NAMALWA (cell line): ENCODE measurements at regions not wholly inside any gene's neighbourhood (a gene's known extent, or its start where the extent isn't known, plus 50 kb on each side); places are given as distances from the start of the nearest gene placed in this dataset.

Experiments
- DNase-seq: peaks from one replicate; pipeline ENCODE4 v3.0.0-alpha.2; 2015; ENCODE audit warnings: low spot score

- no peak for DNase-seq
Measured at GRCh38 chr18:67232406-67232805, 284.1 kb downstream of the DSEL start.

DNA sequence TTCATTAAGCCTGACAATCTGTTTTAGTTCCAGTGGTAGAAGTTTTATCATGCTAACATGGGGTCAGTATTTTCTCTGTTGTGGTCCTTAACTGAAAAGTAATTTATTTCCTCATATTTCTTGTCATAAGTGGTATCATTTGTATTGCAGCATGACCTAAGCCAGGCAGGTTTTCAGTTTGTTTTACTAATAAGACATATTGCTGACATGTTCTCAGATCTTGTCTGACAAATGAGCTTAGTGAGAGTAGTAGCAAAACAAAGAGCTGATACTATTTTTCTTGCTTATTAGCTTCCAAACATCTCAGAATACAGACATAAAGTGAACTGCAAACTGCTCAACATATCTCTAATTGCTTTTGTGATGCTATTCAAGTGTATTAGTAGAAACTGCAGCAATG, 293.6 kb downstream of the DSEL start:
- no peak for DNase-seq

DNA sequence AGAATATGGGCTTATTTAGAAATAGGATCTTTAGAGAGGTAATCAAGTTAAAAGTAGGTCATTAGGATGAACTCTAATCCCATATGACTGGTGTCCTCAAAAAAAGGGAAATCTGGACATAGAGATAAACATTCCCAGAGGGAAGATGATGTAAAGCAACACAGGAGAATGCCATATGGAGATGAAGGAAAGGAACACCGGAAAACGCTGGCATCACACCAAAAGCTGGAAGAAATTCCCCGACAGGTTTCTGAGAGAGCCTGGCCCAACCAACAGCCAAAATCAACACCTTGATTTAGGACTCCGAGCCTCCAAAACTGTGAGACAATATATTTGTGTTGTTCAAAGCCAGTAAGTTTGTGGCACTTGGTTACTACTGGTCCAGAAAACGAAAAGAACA, 296.7 kb downstream of the DSEL start:
- no peak for DNase-seq

DNA sequence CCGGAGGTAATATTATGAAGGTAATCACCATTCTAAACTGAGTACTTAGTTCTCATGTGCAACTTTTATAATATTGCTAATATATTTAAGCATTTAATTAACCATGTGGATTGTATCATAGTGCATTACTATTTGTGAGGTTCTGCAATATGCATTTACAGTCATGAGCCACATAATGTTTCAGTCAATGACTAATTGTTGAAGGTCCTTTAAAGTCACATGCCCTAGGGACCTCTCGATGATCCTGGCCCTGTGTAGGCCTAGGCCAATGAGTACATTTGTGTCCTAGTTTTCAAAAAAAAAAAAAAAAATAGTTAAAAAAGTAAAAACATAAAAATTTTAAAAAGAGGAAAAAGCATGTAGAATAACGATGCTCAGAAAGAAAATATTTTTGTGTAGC, 298.0 kb downstream of the DSEL start:
- DNase-seq: no peak

DNA sequence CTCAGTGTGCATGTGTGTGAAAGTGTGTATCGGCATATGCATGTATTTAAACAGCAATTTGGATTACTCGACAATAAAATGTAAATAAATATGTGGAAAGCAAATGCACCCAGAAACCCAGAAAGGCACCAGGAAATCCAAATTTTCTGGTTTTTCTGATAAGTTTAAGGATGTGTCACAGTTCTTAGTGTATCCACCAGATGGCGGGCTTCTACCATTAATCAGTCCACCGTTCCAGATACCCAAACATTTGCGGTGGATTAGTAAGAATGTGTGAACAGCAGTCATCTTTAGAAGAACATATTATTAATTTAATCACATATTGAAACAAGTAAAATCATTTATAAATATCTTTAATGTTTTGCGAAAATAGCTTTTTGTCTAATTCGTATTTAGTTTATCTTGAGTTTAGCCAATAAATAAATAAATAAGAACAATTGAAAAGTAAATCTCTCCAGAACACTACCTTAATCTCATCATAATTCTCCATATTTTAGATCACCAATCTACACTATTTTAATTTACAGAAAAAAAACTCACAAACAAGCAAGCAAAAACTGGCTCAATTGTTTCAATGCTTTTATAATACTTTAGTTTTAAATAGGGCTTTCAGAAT, 298.9 kb downstream of the DSEL start:
- DNase-seq: peak; percentile 61

- no peak for DNase-seq
Measured at GRCh38 chr18:67216846-67217245, 299.7 kb downstream of the DSEL start.

DNA sequence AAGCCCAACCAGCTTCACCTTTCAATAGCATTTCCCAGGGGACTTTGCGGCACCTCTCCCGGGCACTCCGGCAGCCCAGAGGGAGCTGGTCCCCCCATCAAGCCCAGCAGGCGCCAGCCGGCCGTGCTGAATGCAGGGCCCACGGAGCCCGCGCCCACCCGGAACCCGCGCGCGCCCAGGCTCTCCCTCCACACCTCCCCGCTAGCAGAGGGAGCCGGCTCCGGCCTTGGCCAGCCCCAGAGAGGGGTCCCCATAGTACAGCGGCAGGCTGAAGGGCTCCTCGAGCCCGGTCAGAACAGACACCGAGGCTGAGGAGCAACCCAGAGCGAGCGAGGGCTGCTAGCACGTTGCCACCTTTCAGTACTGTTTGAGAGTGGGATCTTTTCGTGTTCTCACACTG, 300.8 kb downstream of the DSEL start:
- no peak for DNase-seq

DNA sequence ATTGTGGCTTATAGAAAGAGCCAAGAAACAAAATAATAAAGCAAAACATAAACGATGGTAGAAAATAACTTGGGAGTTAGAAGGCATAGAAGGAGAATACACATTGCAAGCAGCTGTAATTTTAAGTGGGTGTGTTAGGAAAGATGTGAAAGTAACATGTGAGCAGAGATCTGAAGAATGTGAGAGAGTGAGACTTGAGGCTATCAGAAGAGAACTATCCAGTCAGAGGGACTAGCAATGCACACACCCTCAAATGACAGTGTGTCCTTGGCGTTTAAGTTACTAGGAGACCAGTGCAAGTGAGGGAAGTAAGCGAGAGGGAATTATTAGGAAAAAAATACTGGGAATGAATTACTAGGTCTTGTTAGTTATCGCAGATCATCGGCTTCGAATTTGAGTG, 304.9 kb downstream of the DSEL start:
- no peak for DNase-seq

DNA sequence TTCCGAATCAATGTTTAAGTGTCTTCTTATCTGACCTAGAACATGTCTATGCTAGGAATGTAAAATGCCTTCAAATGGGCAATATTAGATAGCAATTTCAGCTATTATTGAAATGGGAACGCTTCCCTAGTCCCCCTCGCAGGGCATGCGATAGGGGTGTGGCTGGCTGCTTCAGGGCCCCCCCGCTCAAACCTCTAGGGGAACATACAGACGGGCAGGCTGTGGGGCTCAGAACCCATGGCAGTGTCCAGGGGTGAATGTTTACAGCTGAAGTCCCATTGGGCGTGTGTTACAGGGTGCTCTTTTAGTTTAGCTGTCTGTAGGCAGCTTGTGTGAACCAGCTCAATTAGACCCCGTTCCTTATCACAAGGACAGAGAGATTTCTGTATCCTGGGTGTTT, 315.9 kb downstream of the DSEL start:
- DNase-seq: no peak

DNA sequence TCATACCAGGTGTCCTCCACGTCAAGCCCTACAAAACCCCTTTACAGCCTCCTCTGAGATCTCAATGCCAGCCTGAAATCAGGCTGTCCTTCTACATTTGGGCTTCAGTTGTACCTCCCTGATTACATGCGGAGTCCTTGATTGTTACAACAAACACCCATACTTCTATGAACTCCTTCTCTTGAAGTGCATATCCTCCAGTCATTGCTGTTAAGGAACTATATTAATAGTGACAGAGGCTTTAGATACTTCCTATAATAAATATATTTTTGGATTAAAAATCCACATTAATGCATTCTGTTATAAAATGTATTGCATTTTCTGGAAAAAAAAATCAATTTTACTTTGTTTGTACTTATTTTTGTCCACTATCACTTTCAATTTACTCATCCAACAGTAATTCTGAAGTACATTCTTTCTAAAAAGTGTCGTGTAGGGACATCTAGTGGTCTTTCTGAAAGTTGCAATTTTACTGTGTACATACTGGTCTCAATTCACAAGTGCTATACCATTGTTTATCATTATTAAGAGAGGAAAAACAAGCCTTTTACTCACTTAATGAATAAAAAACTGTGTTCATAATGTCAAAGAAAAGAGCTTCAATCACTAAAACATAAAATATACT, 316.4 kb downstream of the DSEL start:
- DNase-seq: peak; percentile 76

GRCh38 chr18:67194886-67195285, 321.6 kb downstream of the DSEL start:
- no peak for DNase-seq

GRCh38 chr18:67192535-67192934, 324.0 kb downstream of the DSEL start:
- no peak for DNase-seq

DNA sequence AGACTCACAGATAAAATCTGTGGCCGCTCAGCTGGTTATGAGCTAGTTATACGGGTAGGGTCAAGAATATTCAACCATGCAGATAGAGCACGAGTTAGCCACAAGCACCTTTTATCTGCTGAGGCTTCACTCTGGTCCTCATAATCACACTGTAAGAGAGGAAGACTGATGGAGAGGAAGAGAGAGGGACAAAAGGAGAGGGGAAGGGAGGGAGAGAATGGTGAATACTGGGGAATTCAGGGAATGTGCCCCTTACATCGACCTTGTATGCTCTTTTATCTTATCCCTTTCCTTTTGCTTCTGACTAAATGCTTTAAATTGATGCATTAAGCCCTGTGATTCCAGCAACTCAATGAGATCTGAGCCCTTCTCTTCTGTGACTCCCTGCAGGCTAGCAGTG, 333.1 kb downstream of the DSEL start:
- DNase-seq: no peak

GRCh38 chr18:67179726-67180125, 336.8 kb downstream of the DSEL start:
- no peak for DNase-seq

- DNase-seq: no peak
Measured at GRCh38 chr18:67159662-67160061, 356.9 kb downstream of the DSEL start.

GRCh38 chr18:67154979-67155378, 361.5 kb downstream of the DSEL start:
- DNase-seq: no peak

- no peak for DNase-seq
Measured at GRCh38 chr18:67151366-67151765, 365.2 kb downstream of the DSEL start.

DNA sequence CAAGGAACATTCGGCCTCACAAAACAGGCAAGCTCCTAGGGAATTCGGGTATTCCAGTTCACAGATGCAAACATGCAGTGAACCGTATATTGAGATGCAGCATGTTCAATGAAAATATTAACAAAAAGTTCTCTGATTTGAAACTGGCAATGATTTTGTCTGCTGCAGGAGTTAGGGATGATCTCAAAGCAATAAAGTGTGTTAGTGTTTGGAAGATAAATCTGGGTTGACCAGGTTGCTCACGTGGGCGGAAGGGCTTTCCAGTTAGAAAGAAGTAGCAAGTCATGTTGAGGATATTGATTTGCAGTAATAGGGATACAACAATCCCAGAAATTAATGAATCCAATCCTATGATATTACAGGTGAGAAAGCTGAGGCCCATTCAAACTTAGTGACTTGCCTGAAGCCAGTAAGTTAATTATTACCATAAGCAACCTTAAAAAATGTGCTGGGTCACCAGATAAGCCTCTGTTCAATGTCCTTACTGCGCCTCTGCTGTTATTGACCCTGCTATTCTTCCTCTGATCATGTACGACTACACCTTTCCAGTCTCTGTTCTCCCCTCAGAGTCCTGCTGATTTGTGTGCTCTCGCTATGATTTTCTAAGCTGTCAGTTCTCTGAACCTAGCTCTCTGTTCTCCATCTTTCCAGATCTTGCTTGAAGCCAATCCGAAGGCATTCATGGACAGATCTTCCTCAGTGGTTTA, 370.8 kb downstream of the DSEL start:
- no peak for DNase-seq

- no peak for DNase-seq
Measured at GRCh38 chr18:67144329-67144728, 372.2 kb downstream of the DSEL start.

DNA sequence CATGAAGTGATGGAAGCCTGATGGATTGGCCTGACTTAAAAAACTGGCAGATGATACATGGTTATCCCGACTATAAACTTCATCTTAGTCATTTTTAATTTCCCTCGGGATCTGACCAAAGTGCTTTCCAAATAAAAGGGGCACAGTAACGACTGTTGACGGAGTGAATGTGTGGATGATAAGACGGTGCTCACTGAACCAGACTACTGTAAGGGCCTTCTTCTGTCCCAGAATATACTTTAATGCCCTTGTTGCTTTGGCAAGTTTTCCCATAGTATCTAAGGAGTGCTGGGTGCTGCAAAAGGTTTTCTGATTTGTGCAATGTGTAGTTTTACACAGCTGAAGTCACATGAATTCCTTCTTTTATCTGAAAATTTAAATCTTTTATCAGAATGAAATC, 373.5 kb downstream of the DSEL start:
- no peak for DNase-seq

DNA sequence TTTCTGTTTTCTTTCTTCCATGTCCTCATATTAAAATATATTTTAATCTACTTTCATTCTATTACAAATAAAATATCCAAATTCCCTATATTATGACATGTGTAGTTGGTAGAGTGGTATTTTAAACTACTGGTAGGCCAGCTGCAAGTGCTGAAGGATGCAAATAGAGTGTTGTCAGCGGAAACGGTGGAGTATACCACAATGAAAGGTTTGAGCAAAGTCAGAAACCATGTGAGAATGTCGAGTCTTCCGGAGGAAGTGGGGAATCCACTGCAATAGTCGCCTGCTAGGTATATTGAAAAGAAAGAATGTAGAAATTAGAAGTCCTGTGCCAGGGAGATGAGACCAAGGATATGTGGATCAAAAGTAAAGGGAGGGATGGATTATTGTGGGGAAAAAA, 373.9 kb downstream of the DSEL start:
- no peak for DNase-seq

GRCh38 chr18:67140495-67140894, 376.0 kb downstream of the DSEL start:
- DNase-seq: no peak

DNA sequence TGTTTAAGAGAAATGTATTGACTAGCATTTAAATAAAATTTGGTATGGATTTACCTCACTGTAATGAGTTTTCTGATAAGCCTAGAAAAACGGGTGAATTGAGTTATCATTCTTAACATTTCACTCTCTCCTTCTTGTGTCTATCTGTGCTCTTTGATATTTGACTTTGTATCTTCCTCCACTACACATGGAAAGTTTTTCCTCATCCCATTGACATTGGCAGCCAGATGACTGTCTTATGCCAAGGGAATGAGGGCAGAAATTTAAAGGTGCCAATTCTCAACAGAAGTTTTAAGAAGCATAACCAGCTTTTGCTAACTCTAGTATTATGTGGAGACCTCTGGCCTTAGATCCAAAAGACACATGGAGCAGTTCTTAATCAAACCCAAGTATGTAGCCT, 376.6 kb downstream of the DSEL start:
- DNase-seq: no peak

DNA sequence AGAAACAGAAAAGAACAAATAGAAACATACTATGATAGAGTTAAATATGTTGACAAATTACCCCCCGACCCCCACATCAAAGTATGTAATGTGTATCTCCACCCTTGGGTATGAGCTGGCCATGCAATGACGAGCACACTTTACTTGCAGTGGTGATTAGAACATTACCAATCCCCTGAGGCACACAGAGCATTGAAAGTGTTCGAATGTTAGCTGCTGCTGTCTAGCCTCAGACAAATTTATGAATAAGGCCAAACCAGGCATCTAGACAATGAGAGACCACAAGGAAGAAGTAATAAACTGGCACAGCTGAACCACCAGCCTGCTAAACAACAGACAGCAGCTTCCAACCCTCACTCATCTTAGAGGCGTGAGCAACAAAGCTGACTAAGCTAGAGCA, 380.5 kb downstream of the DSEL start:
- DNase-seq: no peak
